Inflammatory macrophage treated with lipopolysaccharide for 1 hour (primary cell): ENCODE measurements at regions not wholly inside any gene's neighbourhood (a gene's known extent, or its start where the extent isn't known, plus 50 kb on each side); places are given as distances from the start of the nearest gene placed in this dataset.

Experiments
- DNase-seq, 2 donors: peaks; one replicate each; pipeline ENCODE4 v3.0.0-alpha.2; 2020 to 2022

GRCh38 chr2:2392332-2392731, 61.3 kb upstream of the MYT1L start:
- DNase-seq = no peak

- no peak for DNase-seq
Observed at GRCh38 chr2:2389215-2389614, 58.1 kb upstream of the MYT1L start.
